HG03354 (cell line): ENCODE measurements at regions not wholly inside any gene's neighbourhood (a gene's known extent, or its start where the extent isn't known, plus 50 kb on each side); places are given as distances from the start of the nearest gene placed in this dataset.
"Not testable (repeated sequence)": the region's sequence is repeated elsewhere in the genome, so short reads cannot be mapped to it uniquely, and the experiment has no call there.

Experiments used
- ATAC-seq: cut with Tn5 transposase; IDR thresholded peaks from one replicate; pipeline ENCODE4 v1.9.1; 2021; ENCODE audit warnings: mild to moderate bottlenecking; ENCODE audit not compliant: unreplicated experiment, poor library complexity, severe bottlenecking

DNA sequence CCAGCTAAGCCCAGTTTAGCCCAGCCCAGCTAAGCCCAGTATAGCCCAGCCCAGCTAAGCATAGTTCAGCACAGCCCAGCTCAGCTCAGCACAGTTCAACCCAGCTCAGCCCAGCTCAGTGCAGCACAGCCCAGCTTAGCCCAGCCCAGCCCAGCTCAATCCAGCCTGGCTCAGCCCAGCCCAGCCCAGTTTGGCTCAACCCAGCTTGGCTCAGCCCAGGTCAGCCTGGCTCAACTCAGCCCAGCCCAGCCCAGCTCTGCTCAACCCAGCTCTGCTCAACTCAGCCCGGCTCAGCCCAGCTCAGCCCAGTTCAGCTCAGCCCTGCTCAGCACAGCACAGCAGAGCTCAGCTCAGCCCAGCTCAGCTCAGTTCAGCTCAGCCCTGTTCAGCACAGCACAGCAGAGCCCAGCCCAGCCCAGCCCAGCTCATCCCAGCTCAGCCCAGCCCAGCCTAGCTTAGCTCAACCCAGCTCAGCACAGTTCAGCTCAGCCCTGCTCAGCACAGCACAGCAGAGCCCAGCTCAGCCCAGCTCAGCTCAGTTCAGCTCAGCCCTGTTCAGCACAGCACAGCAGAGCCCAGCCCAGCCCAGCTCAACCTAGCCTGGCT lies 330.9 kb downstream of the TMEM121 start:
- ATAC-seq = no peak

DNA sequence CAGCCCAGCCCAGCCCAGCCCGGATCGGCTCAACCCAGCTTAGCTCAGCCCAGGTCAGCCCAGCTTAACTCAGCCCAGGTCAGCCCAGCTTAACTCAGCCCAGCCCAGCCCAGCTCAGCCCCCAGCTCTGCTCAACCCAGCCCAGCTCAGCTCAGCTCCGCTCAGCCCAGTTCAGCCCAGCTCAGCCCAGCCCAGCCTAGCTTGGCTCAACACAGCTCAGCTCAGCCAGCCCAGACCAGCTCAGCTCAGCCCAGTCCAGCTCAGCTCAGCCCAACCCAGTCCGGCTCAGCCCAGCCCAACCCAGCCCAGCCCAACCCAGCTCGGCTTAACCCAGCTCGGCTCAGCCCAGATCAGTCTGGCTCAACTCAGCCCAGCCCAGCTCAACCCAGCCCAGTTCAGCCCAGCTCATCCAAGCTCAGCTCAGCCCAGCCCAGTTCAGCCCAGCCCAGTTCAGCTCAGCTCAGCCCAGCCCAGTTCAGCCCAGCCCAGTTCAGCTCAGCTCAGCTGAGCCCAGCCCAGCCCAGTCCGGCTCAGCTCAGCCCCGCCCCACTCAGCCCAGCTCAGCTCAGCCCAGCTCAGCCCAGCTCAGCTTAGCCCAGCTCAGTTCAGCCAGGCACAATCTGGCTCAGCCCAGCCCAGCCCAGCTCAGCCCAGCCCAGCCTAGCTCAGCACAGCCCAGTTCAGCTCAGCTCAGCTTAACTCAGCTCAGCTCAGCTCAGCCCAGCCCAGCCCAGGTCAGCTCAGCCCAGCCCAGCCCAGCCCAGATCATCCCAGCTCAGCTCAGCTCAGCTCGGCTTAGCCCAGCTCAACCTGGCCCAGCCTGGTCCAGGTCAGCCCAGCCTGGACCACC lies 331.7 kb downstream of the TMEM121 start:
- ATAC-seq = no peak

DNA sequence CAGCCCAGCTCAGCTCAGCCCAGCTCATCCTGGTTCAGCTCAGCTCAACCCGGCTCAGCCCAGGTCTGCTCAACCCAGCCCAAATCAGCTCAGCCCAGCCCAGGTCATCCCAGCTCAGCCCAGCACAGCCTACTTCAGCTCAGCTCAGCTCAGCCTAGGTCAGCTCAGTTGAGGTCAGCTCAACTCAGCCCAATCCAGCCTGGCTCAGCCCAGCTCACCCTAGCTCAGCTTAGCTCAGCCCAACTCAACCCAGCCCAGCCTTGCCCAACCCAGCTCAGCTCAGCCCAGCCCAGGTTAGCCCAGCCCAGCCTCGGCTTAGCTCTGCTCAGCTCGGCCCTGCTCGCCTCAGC lies 332.3 kb downstream of the TMEM121 start:
- ATAC-seq = no peak

DNA sequence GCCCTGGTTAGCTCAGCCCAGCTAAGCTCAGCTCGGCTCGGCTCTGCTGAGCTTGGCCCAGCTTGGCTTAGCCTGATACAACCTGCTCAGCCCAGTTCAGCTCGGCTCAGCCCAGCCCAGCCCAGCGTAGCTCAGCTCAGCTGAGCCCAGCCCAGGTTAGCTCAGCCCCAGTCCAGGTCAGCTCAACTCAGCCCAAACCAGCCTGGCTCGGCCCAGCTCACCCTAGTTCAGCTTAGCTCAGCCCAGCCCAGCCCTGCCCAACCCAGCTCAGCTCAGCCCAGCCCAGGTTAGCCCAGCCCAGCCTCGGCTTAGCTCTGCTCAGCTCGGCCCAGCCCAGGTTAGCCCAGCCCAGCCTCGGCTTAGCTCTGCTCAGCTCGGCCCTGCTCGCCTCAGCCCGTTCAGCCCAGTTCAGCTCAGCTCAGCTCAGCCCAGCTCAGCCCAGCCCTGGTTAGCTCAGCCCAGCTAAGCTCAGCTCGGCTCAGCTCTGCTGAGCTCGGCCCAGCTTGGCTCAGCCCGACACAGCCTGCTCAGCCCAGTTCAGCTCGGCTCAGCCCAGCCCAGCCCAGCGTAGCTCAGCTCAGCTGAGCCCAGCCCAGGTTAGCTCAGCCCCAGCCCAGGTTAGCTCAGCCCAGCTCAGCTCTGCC lies 332.8 kb downstream of the TMEM121 start:
- not testable (repeated sequence) for ATAC-seq

DNA sequence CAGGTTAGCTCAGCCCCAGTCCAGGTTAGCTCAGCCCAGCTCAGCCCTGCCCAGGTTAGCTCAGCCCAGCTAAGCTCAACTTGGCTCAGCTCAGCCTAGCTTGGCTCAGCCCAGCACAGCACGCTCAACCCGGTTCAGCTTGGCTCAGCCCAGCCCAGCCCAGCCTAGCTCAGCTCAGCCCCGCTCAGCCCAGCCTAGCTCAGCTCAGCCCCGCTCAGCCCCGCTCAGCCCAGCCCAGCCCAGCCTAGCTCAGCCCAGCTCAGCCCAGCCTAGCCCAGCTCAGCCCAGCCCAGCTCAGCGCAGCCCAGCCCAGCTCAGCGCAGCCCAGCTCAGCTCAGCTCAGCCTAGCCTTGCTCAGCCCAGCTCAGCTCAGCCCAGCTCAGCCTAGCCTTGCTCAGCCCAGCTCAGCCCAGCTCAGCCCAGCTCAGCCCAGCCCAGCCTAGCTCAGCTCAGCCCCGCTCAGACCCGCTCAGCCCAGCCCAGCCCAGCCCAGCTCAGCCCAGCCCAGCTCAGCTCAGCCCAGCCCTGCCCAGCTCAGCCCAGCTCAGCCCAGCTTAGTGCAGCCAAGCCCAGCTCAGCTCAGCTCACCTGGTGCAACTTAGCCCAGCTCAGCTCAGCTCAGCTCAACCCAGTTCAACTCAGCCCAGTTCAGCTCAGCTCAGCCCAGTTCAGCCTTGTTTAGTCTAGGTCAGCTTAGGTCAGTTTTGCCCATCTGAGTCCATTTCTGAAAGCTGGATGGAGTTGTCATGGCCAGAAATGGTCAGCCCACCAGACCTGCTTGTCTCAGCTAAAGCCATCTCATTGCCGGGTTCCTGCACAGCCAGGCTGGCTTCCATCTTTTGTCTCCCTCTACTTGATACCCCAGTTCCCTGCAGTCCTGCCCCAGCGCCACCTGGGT lies 333.6 kb downstream of the TMEM121 start:
- no peak for ATAC-seq

DNA sequence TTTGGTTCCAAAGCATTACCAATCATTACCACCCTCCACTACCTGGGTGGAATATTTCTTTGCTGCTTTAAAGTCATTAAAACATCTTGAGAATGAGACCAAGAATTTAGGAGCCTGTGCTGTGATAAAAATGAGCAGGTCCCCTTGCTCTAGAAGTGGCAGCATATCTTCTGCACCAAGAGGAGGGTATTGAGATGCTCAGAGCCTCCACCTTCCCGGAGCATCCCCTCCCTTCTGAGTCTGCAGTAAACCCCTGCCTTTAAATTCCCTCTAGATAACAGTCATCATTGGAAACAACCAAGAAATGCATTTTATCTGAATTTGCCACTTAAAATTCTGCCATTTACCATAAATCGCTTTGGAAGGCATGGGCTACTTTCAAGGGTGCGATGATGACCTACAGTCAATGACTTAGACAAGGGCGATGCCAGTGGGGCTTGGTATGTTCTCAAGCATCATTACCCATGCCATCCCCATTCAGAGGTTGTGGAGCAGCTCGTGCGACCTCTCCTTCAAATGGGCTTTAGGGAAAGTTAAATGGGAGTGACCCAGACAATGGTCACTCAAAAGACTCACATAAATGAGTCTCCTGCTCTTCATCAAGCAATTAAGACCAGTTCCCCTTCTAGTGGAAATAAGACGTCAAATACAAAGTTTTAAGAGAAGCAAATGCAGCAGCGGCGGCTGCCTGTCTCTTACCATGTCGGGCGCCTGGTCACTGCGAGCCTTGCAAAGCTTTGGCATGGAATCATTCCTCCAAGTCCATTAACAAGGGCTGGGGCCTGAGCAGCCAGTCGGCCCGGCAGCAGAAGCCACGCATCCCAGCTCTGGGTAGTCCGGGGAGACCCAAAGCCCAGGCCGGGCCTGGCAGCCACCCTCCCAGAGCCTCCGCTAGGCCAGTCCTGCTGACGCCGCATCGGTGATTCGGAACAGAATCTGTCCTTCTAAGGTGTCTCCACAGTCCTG lies 334.5 kb downstream of the TMEM121 start:
- ATAC-seq = no peak

DNA sequence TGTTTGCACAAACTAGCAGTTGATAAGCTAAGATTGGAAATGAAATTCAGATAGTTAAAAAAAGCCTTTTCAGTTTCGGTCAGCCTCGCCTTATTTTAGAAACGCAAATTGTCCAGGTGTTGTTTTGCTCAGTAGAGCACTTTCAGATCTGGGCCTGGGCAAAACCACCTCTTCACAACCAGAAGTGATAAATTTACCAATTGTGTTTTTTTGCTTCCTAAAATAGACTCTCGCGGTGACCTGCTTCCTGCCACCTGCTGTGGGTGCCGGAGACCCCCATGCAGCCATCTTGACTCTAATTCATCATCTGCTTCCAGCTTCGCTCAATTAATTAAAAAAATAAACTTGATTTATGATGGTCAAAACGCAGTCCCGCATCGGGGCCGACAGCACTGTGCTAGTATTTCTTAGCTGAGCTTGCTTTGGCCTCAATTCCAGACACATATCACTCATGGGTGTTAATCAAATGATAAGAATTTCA lies 335.6 kb downstream of the TMEM121 start:
- peak; percentile 55 for ATAC-seq

DNA sequence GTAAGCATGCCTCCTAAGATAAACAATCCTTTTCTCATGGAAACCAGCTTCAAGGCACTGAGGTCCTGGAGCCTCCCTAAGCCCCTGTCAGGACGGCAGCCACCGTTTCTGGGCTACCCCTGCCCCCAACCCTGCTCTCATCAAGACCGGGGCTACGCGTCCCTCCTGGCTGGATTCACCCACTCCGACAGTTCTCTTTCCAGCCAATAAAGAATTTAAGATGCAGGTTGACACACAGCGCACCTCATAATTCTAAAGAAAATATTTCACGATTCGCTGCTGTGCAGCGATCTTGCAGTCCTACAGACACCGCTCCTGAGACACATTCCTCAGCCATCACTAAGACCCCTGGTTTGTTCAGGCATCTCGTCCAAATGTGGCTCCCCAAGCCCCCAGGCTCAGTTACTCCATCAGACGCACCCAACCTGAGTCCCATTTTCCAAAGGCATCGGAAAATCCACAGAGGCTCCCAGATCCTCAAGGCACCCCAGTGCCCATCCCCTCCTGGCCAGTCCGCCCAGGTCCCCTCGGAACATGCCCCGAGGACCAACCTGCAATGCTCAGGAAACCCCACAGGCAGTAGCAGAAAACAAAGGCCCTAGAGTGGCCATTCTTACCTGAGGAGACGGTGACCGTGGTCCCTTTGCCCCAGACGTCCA lies 336.3 kb downstream of the TMEM121 start:
- ATAC-seq = no peak

DNA sequence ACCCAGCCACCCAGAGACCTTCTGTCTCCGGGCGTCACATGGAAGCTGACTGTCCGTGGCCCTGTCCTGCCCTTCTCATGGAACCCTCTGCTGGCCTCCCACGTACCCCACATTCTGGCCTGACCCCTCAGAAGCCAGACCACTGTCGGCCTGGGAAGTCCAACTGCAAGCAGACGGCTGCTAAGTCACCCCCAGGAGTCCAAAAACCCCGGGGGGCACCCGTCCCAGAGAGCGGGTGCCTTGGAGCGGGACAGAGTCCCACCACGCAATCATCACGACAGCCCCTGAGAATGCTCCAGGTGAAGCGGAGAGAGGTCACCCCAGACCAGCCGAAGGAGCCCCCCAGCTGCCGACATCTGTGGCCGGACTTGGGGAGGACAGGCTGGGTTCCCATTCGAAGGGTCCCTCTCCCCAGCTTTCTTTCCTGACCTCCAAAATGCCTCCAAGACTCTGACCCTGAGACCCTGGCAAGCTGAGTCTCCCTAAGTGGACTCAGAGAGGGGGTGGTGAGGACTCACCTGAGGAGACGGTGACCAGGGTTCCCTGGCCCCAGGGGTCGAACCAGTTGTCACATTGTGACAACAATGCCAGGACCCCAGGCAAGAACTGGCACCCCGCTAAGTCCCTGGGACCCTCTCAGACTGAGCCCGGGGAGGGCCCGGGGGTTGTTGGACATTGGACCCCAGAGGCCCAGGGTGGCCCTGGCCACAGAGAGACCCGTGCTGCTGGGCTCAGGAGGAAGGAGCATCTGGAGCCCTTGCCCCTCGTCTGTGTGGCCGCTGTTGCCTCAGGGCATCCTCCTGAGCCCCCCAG lies 337.1 kb downstream of the TMEM121 start:
- ATAC-seq = no peak

DNA sequence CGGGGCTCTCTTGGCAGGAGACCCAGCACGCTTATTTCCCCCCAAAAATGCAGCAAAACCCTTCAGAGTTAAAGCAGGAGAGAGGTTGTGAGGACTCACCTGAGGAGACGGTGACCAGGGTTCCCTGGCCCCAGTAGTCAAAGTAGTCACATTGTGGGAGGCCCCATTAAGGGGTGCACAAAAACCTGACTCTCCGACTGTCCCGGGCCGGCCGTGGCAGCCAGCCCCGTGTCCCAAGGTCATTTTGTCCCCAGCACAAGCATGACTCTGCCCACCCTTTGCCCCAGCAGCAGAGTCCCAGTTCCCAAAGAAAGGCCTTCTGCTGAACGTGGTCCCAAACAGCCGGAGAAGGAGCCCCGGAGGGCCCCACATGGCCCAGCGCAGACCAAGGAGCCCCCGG lies 337.7 kb downstream of the TMEM121 start:
- ATAC-seq = no peak

DNA sequence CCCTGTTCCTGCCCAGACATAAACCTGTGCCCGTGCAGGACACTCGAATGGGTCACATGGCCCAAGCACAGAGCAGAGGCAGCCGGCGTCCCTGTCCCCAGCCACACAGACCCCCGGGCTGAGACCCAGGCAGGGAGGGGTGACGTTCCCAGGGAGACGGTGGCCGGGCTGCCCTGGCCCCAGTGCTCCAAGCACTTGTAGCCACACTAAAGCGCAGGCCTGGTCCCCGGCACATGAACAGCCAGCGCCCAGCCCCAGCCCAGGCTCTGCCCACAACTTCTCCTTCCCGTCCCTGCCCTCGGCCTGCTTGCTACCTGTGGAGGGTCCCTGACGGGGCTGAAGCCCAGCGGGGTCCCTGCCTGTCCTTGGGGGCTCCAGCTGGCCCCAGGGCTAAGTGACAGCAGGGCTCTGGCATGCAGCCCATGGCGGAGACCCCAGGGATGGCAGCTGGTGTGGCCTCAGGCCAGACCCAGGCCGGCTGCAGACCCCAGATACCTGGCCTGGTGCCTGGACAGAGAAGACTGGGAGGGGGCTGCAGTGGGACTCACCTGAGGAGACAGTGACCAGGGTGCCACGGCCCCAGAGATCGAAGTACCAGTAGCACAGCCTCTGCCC lies 338.4 kb downstream of the TMEM121 start:
- no peak for ATAC-seq

DNA sequence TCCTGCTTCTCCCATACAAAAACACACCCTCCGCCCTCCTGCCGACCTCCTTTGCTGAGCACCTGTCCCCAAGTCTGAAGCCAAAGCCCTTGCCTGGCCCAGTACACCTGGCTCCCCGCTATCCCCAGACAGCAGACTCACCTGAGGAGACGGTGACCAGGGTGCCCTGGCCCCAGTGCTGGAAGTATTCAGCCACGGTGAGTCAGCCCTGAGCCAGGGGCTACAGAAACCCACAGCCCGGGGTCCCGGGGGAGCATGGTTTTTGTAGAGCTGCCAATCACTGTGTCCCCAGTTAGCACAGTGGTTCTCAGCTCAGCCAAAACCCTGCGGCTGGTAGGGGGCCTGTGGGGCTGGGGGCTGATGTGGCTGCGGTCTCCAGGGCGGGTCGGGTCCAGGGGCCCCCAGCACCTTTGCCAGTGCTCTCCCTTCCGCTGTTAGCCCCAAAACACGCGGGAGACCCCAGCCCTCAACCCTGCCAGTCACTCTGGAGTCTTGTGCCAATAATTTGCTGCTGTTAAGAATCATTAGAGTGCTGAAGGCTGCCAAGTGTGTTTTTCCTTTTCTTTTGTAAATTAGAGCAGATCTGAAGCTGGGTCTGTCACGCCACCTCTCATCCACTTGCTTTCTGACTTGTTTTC lies 339.0 kb downstream of the TMEM121 start:
- no peak for ATAC-seq

DNA sequence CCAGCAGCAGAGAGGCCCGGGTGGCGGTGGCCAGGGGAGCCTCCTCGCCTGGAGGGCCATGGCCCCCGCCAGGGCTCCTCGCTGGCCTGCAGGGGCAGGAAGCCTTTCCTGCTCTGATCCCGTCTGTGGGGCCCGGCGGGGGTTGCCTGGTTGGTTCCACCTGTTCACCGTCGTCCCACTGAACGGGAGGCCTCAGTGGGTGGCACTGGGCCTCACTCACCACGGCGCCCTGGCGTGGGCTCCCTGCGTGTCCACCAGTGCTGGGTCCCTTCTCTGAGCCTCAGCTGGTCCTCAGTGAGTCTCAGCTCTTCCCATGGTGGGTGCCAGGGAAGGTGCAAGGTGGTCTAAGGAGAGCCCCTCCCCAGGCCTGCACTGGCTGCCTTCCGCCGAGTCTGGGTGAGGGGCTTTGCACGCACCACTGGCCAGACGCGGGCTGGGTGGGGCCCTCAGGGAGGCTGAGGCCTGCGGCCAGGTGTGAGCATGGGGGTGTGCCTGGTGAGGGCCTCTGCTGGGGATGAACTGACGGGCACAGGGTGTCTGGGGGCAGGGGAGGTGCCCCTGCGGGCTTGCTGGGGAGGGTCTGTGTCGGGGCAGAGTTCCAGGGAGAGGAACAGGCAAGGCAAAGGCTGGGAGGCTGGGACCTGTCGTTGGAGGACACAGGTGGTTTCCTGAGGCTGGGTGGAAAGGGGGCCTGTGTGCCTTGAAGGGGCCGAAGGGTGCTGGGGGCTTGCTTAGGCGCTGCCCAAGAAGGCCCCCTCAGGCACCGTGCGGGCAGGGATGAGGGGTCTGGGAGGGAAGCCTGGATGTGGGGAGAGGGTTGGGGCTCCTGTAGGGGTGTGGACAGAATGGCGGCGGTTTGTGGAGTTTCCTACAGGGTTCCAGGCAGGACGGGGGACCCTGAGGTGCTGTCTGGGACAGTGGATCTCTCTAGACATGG lies 339.8 kb downstream of the TMEM121 start:
- no peak for ATAC-seq

DNA sequence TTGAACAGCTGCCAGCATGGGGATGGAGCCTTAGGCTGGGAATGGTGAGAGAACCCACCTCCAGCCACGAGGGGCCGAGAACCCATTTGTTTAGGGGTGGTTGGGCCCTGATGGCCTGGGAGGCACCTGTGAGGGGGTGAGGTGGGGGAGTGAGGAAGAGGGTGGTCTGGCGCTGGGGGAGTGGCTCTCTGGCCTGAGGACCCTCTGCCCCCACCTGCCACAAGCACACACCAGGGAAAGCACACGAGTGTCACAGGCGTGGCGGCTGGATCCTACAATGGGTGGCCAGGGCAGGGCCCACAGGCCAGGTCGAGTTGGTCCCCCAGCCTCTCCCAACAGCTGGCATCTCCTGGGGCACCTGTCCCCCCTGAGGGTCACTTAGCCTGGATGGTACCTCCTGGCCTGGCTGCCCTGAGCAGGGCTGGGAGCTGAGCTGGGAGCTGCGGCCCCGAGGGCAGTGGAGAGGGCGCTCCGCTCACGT lies 340.5 kb downstream of the TMEM121 start:
- ATAC-seq = no peak

DNA sequence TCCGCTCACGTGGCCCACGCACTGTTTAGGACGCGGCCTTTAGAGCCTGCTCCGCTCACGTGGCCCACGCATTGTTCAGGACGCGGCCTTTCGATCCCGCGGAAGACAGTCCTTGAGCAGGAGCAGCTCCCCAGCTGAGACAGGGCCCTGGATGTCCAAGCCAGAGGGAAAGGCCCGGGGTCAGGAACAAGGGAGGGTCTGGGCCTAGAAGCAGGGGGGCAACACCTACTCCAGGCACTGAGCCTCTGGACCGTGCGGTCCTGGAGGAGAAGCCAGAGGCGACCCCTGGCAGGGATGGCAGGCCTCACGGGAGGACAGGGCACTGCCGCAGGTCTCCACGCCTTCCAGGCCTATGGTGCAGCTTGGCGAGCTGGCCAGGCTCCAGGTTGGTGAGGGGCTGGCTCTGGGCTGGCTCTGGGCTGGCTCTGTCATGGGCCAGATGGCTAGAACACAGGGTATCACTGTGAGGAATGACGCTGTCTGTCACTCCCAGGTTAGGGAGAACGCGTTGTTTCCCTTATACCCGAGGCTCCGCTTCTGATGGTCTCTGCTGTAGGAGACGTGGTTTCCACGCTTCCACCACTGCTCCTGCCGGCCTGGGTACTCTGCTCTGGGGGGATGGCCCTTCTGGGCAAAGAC lies 341.7 kb downstream of the TMEM121 start:
- no peak for ATAC-seq
